ENCODE measurements at regions not wholly inside any gene's neighbourhood (a gene's known extent, or its start where the extent isn't known, plus 50 kb on each side); places are given as distances from the start of the nearest gene placed in this dataset.
A peak's percentile ranks its signal among the peaks of the same experiment; 100 is the strongest.
"Not testable (repeated sequence)": the region's sequence is repeated elsewhere in the genome, so short reads cannot be mapped to it uniquely, and the experiment has no call there.

- Histone ChIP-seq H4K8ac (ENCODE audit: low read depth, low read length) (no peak overlapping the region), H2BK15ac (ENCODE audit: low read length) (no peak overlapping the region), H2BK5ac (ENCODE audit: low read length) (no peak overlapping the region), H2BK120ac (ENCODE audit: low read depth, low read length) (no peak overlapping the region), H2AFZ (ENCODE audit: low read length) (peak overlapping the region; percentile 73), H3K4ac (ENCODE audit: low read length) (no peak overlapping the region), H3K23ac (ENCODE audit: low read depth, low read length, poor library complexity) (no peak overlapping the region), H4K91ac (ENCODE audit: low read depth, low read length, poor library complexity) (no peak overlapping the region), H3K4me3 (ENCODE audit: low read length in 2 of 2) (no peak overlapping the region), H3K4me2 (ENCODE audit: insufficient read depth, low read length, poor library complexity, severe bottlenecking) (no peak overlapping the region), H3K36me3 (replicated peaks in 1 of 2; ENCODE audit: control insufficient read depth in 2 of 2, insufficient read depth in 2 of 2, low read length in 2 of 2) (no peaks in the 10 kb centered on the region), H3K4me1 (ENCODE audit: control insufficient read depth in 2 of 2, insufficient read depth in 1 of 2, low read depth in 1 of 2, low read length in 2 of 2) (no peaks in the 10 kb centered on the region), H3K18ac (ENCODE audit: low read length) (no peak overlapping the region), H3K79me1 (ENCODE audit: low read depth, low read length) (no peaks in the 10 kb centered on the region), H3K27me3 (ENCODE audit: control insufficient read depth in 3 of 3, insufficient read depth in 3 of 3, low read depth in 1 of 3, low read length in 3 of 3) (no peaks in the 10 kb centered on the region), H2AK5ac (ENCODE audit: low read depth, low read length) (no peak overlapping the region), H3K9me3 (replicated peaks in 1 of 2; ENCODE audit: control insufficient read depth in 2 of 2, insufficient read depth in 1 of 2, low read depth in 1 of 2, low read length in 2 of 2) (no peaks in the 10 kb centered on the region), H3K27ac (replicated peaks; ENCODE audit: low read length) (no peak overlapping the region), H3K14ac (ENCODE audit: low read length) (no peak overlapping the region), H3K9ac (ENCODE audit: low read depth, low read length, poor library complexity) (no peak overlapping the region), H2BK12ac (ENCODE audit: low read length) (no peak overlapping the region)
- no CpG with 5 or more reads among the region's 8 CpGs for WGBS, 2 donors (ENCODE audit: extremely low coverage in 2 of 2, insufficient read length in 2 of 2, insufficient replicate concordance in 1 of 2)
- no peak for DNase-seq (ENCODE audit: low spot score)
These were observed 1302.8 kb upstream of the EYS start for GRCh38 chr6:67009818-67010217.

- no peaks in the 10 kb centered on the region for H3K79me1 ChIP-seq (ENCODE audit: low read depth, low read length)
- DNase-seq (ENCODE audit: low spot score): no peak
- no peak overlapping the region for H2AFZ ChIP-seq (ENCODE audit: low read length)
- no peak overlapping the region for H2AK5ac ChIP-seq (ENCODE audit: low read depth, low read length)
- no peak overlapping the region for H2BK120ac ChIP-seq (ENCODE audit: low read depth, low read length)
- H3K14ac ChIP-seq (ENCODE audit: low read length): no peak overlapping the region
- H3K23ac ChIP-seq (ENCODE audit: low read depth, low read length, poor library complexity): no peak overlapping the region
- H3K4me2 ChIP-seq (ENCODE audit: insufficient read depth, low read length, poor library complexity, severe bottlenecking): no peak overlapping the region
- H3K9ac ChIP-seq (ENCODE audit: low read depth, low read length, poor library complexity): no peak overlapping the region
- no peak overlapping the region for H4K8ac ChIP-seq (ENCODE audit: low read depth, low read length)
- no peak overlapping the region for H3K4me3 ChIP-seq (ENCODE audit: low read length in 2 of 2)
- no peak overlapping the region for H2BK5ac ChIP-seq (ENCODE audit: low read length)
- no peaks in the 10 kb centered on the region for H3K36me3 ChIP-seq (replicated peaks in 1 of 2; ENCODE audit: control insufficient read depth in 2 of 2, insufficient read depth in 2 of 2, low read length in 2 of 2)
- no peak overlapping the region for H3K27ac ChIP-seq (replicated peaks; ENCODE audit: low read length)
- no peaks in the 10 kb centered on the region for H3K9me3 ChIP-seq (replicated peaks in 1 of 2; ENCODE audit: control insufficient read depth in 2 of 2, insufficient read depth in 1 of 2, low read depth in 1 of 2, low read length in 2 of 2)
- H3K27me3 ChIP-seq (ENCODE audit: control insufficient read depth in 3 of 3, insufficient read depth in 3 of 3, low read depth in 1 of 3, low read length in 3 of 3): no peaks in the 10 kb centered on the region
- H2BK15ac ChIP-seq (ENCODE audit: low read length): no peak overlapping the region
- no peak overlapping the region for H3K18ac ChIP-seq (ENCODE audit: low read length)
- WGBS, 2 donors (ENCODE audit: extremely low coverage in 2 of 2, insufficient read length in 2 of 2, insufficient replicate concordance in 1 of 2): no CpG with 5 or more reads among the region's 3 CpGs
- no peak overlapping the region for H3K4ac ChIP-seq (ENCODE audit: low read length)
- H4K91ac ChIP-seq (ENCODE audit: low read depth, low read length, poor library complexity): no peak overlapping the region
- H3K4me1 ChIP-seq (ENCODE audit: control insufficient read depth in 2 of 2, insufficient read depth in 1 of 2, low read depth in 1 of 2, low read length in 2 of 2): no peaks in the 10 kb centered on the region
- no peak overlapping the region for H2BK12ac ChIP-seq (ENCODE audit: low read length)
These were observed 1296.8 kb upstream of the EYS start for GRCh38 chr6:67003844-67004243.

- Histone ChIP-seq H3K27ac (replicated peaks; ENCODE audit: low read length) (no peak overlapping the region), H3K9ac (ENCODE audit: low read depth, low read length, poor library complexity) (no peak overlapping the region), H3K4me2 (ENCODE audit: insufficient read depth, low read length, poor library complexity, severe bottlenecking) (no peak overlapping the region), H2BK5ac (ENCODE audit: low read length) (no peak overlapping the region), H4K8ac (ENCODE audit: low read depth, low read length) (no peak overlapping the region), H3K9me3 (replicated peaks in 1 of 2; ENCODE audit: control insufficient read depth in 2 of 2, insufficient read depth in 1 of 2, low read depth in 1 of 2, low read length in 2 of 2) (no peaks in the 10 kb centered on the region), H3K27me3 (ENCODE audit: control insufficient read depth in 3 of 3, insufficient read depth in 3 of 3, low read depth in 1 of 3, low read length in 3 of 3) (no peaks in the 10 kb centered on the region), H2BK12ac (ENCODE audit: low read length) (no peak overlapping the region), H3K18ac (ENCODE audit: low read length) (no peak overlapping the region), H2AFZ (ENCODE audit: low read length) (no peak overlapping the region), H3K79me1 (ENCODE audit: low read depth, low read length) (no peaks in the 10 kb centered on the region), H2AK5ac (ENCODE audit: low read depth, low read length) (no peak overlapping the region), H4K91ac (ENCODE audit: low read depth, low read length, poor library complexity) (no peak overlapping the region), H3K14ac (ENCODE audit: low read length) (no peak overlapping the region), H3K23ac (ENCODE audit: low read depth, low read length, poor library complexity) (no peak overlapping the region), H2BK15ac (ENCODE audit: low read length) (no peak overlapping the region), H3K36me3 (replicated peaks in 1 of 2; ENCODE audit: control insufficient read depth in 2 of 2, insufficient read depth in 2 of 2, low read length in 2 of 2) (no peaks in the 10 kb centered on the region), H2BK120ac (ENCODE audit: low read depth, low read length) (no peak overlapping the region), H3K4ac (ENCODE audit: low read length) (no peak overlapping the region), H3K4me3 (ENCODE audit: low read length in 2 of 2) (no peak overlapping the region), H3K4me1 (ENCODE audit: control insufficient read depth in 2 of 2, insufficient read depth in 1 of 2, low read depth in 1 of 2, low read length in 2 of 2) (no peaks in the 10 kb centered on the region)
- no CpG with 5 or more reads among the region's 2 CpGs for WGBS, 2 donors (ENCODE audit: extremely low coverage in 2 of 2, insufficient read length in 2 of 2, insufficient replicate concordance in 1 of 2)
- no peak for DNase-seq (ENCODE audit: low spot score)
These were observed 1293.1 kb upstream of the EYS start for GRCh38 chr6:67000121-67000520.

GRCh38 chr6:66997579-66997978, 1290.6 kb upstream of the EYS start:
- H3K9me3 ChIP-seq (replicated peaks in 1 of 2; ENCODE audit: control insufficient read depth in 2 of 2, insufficient read depth in 1 of 2, low read depth in 1 of 2, low read length in 2 of 2); DNase-seq (ENCODE audit: low spot score); H3K18ac ChIP-seq (ENCODE audit: low read length); H3K4me3 ChIP-seq (ENCODE audit: low read length in 2 of 2); H3K27me3 ChIP-seq (ENCODE audit: control insufficient read depth in 3 of 3, insufficient read depth in 3 of 3, low read depth in 1 of 3, low read length in 3 of 3); H3K14ac ChIP-seq (ENCODE audit: low read length); H3K4me2 ChIP-seq (ENCODE audit: insufficient read depth, low read length, poor library complexity, severe bottlenecking); H3K79me1 ChIP-seq (ENCODE audit: low read depth, low read length); H3K4ac ChIP-seq (ENCODE audit: low read length); H2BK5ac ChIP-seq (ENCODE audit: low read length); H2AK5ac ChIP-seq (ENCODE audit: low read depth, low read length); H3K36me3 ChIP-seq (replicated peaks in 1 of 2; ENCODE audit: control insufficient read depth in 2 of 2, insufficient read depth in 2 of 2, low read length in 2 of 2); H2AFZ ChIP-seq (ENCODE audit: low read length); H2BK12ac ChIP-seq (ENCODE audit: low read length); H3K23ac ChIP-seq (ENCODE audit: low read depth, low read length, poor library complexity); H3K27ac ChIP-seq (replicated peaks; ENCODE audit: low read length); H2BK15ac ChIP-seq (ENCODE audit: low read length); H3K9ac ChIP-seq (ENCODE audit: low read depth, low read length, poor library complexity); H2BK120ac ChIP-seq (ENCODE audit: low read depth, low read length); H4K8ac ChIP-seq (ENCODE audit: low read depth, low read length); H4K91ac ChIP-seq (ENCODE audit: low read depth, low read length, poor library complexity); H3K4me1 ChIP-seq (ENCODE audit: control insufficient read depth in 2 of 2, insufficient read depth in 1 of 2, low read depth in 1 of 2, low read length in 2 of 2): not testable (repeated sequence)
- WGBS, 2 donors (ENCODE audit: extremely low coverage in 2 of 2, insufficient read length in 2 of 2, insufficient replicate concordance in 1 of 2): no CpG with 5 or more reads among the region's 1 CpG

Measured in neuronal stem cell (in vitro differentiated cells).